ENCODE measurements at regions not wholly inside any gene's neighbourhood (a gene's known extent, or its start where the extent isn't known, plus 50 kb on each side); places are given as distances from the start of the nearest gene placed in this dataset.

GRCh38 chr18:64271975-64272659, 123.2 kb upstream of the LINC00305 start:
- TF ChIP-seq CTCF (optimal IDR thresholded peaks at IDR 0.05 in 1 of 3, IDR thresholded peaks at IDR 0.05 in 1 of 3, conservative IDR thresholded peaks at IDR 0.05 in 1 of 3; ENCODE audit: extremely low read depth in 1 of 3, insufficient read depth in 2 of 3, low read length in 3 of 3) = no peak
- TF ChIP-seq EZH2 (IDR thresholded peaks at IDR 0.05; ENCODE audit: low read length) = no peak

Measured in keratinocyte (primary cell).